GM18873 (cell line): ENCODE measurements at regions not wholly inside any gene's neighbourhood (a gene's known extent, or its start where the extent isn't known, plus 50 kb on each side); places are given as distances from the start of the nearest gene placed in this dataset.
"Not testable (repeated sequence)": the region's sequence is repeated elsewhere in the genome, so short reads cannot be mapped to it uniquely, and the experiment has no call there.

ENCODE experiments used
- ATAC-seq: cut with Tn5 transposase; IDR thresholded peaks from one replicate; pipeline ENCODE4 v1.9.1; 2021; ENCODE audit warnings: mild to moderate bottlenecking, moderate library complexity, moderate number of reproducible peaks; ENCODE audit not compliant: unreplicated experiment, low FRiP score

- ATAC-seq: no peak
Observed at GRCh38 chr14:25351269-25351668, 301.3 kb upstream of the STXBP6 start.

DNA sequence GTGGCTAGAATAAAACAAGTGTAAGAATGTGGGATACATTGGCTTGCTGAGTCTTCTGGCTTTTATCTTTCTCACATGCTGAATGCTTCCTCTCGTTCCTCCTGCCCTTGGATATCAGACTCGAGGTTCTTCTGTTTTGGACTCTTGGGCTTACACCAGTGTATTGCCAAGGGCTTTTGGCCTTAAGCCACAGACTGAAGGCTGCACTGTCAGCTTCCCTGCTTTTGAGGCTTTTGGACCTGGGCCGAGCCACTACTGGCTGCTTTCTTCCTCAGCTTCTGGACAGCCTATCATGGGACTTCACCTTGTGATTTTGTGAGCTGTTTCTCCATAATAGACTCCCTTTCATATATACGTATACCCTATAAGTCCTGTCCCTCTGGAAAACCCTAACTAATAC is 300.9 kb upstream of the STXBP6 start:
- no peak for ATAC-seq

- no peak for ATAC-seq
Observed at GRCh38 chr14:25350021-25350420, 300.1 kb upstream of the STXBP6 start.

DNA sequence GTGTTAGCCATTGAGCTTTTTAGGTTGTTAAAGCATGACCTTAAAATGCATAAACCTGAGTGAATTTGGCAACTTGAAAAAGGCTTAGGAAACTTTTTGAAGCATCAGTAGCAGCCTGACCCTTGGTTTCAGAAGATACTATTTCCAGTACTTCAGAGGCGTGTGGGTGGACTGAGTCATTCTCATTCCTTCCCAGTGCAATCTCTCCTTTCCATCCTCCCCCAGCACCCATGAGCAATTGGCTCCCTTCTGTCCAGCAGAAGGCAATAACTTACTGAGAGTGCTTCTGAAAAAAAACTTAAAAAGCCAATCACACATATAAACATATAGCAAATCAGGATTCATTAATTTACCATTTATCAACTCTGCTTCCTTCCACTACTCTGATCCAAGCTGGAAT is 299.3 kb upstream of the STXBP6 start:
- ATAC-seq: no peak

DNA sequence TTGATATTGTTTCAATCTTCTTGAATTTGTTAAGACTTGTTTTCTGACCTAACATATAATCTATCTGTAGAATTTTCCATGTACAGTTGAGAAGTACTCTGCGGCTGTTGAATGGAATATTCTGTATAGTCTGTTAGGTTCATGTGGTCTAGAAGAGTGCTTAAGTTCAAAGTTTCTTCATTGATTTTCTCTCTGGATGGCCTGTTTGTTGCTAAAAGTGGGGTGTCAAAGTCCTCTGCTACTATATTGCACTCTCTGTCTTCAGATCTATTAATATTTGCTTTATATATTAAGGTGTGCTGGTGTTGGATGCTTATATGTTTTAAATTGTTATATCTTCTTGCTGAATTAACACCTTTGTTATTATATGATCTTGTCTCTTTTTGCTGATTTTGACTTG is 290.9 kb upstream of the STXBP6 start:
- no peak for ATAC-seq

- no peak for ATAC-seq
Observed at GRCh38 chr14:25322784-25323183, 272.8 kb upstream of the STXBP6 start.

- ATAC-seq: not testable (repeated sequence)
Observed at GRCh38 chr14:25316007-25316406, 266.1 kb upstream of the STXBP6 start.

GRCh38 chr14:25308244-25308643 is 258.3 kb upstream of the STXBP6 start:
- ATAC-seq: no peak

GRCh38 chr14:25303934-25304333 is 254.0 kb upstream of the STXBP6 start:
- no peak for ATAC-seq

DNA sequence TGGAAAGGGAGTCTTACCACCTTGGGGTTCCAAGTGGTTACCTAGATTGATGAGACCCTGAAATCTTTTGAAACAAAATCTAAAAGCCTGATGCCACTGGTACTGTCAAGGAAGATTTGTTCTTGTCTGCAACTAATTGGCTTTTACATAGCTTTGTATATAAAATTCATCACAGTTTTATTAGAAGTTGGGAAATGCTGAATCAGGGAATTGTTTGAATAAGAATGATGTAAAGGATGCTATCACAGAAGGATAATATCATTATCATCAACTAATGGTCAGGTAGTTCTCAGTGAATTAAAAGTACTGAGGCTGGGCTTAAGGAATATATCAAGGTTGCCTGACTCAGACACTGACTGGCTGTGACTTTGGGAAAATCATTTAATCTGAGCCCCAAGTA is 248.3 kb upstream of the STXBP6 start:
- ATAC-seq: no peak

DNA sequence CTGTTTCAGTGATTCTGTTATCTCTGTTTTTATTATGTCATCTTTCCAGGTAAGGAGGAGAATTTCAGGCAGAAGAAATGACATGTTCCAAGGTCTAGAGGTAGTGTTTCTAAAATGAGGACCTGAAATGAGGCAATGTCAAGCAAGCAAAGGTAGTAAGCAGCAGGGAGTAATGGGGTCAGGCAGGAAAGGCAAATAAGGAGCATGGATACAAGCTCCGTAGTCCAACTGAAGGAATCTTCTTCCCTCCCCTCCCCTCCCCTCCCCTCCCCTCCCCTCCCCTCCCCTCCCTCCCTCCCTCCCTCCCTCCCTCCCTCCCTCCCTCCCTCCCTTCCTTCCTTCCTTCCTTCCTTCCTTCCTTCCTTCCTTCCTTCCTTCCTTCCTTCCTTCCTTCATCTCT is 240.2 kb upstream of the STXBP6 start:
- ATAC-seq: not testable (repeated sequence)

GRCh38 chr14:25274529-25274928 is 224.6 kb upstream of the STXBP6 start:
- ATAC-seq: no peak

DNA sequence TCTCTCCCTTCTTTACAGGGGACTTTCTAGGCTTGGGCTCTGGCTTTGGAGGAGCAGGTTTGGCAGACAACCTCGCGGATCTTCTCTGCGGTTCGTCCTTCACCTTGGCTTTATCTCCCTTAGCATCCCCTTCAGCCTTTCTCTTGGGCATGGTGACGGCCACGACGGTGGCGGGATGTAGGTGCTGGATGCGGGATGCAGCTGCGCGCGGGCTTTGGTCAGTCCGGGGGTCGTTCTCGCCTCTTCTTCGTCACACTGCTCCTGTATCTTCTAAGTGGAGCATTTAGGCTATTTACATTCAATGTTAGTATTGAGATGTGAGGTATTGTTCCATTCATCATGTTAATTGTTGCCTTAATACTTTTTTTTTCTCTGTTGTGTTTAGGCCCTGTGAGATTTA is 217.2 kb upstream of the STXBP6 start:
- ATAC-seq: no peak

DNA sequence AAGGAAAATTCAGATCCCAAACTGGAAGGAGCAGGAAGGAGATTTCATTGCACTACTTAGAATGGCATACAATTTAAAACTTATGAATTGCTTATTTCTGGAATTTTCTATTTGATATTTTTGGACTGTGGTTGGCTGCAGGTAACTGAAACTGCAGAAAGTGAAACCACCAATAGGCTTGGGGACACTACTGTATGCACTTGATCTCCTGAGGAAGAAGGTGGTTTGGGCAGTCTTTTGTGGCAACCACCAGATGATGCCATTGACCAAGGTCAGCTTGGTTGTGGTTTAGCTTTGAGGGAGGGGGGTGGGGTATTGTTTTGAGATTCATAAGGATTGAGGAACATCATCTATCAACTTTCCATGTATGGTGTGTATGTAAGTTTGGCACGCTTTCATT is 209.5 kb upstream of the STXBP6 start:
- no peak for ATAC-seq

DNA sequence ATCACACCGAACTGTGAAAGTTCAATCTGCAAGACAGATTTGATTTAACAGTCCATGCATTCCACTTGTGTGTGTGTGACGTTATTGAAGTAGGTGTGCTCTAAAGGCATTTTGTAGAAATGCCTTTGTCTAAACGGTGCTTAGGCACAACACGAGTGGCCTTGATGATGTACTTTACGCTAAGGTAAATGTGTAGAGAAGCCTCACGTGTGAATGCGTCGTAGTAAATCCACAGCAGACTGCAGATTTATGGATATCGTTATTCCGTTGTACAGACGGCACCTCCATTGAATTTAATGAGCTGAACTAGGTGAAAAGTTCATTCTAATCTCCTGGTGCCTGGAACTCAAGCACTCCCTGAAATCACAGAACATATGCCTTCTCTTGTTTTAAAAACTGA is 202.8 kb upstream of the STXBP6 start:
- ATAC-seq: no peak

- ATAC-seq: no peak
Observed at GRCh38 chr14:25250516-25250915, 200.6 kb upstream of the STXBP6 start.

DNA sequence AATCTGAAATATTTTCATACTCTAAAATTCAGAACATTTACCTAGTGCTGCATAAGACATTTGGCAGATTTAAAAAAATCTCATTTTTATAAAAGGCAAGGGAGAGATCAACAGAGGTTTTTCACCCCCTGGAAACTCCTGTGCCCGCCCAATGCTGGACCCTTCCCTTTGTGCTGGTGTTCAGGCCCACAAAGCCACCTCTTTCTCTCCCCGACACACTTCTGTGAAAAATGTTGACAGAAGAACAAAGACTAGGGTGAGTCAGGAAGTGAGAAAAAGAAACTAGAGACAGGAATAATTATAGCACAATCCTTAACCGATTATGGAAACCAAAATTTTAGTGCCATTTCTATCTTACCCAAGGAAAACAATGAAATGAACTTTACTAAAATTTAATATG is 197.7 kb upstream of the STXBP6 start:
- no peak for ATAC-seq

GRCh38 chr14:25246751-25247150 is 196.8 kb upstream of the STXBP6 start:
- ATAC-seq: no peak

- no peak for ATAC-seq
Observed at GRCh38 chr14:25239170-25239569, 189.2 kb upstream of the STXBP6 start.

GRCh38 chr14:25237845-25238244 is 187.9 kb upstream of the STXBP6 start:
- no peak for ATAC-seq

DNA sequence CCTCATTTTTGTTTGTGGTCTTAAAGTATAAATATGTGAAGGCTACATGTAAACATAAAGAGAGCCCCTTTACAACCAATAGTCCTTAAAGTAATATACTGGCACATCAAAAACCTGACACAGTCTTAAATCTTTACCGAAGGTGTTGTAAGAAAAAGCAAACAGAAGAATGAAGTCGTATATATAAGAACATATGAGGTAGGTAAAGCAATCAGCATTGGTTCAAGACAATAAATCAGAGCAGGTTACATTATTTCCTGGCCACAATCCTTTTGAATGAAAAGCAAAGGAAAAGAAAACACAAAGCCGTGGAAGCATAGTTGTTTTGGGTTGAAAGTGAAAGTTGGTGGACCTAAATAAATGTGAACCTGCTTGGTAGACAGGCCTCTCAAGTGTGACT is 183.7 kb upstream of the STXBP6 start:
- ATAC-seq: no peak

DNA sequence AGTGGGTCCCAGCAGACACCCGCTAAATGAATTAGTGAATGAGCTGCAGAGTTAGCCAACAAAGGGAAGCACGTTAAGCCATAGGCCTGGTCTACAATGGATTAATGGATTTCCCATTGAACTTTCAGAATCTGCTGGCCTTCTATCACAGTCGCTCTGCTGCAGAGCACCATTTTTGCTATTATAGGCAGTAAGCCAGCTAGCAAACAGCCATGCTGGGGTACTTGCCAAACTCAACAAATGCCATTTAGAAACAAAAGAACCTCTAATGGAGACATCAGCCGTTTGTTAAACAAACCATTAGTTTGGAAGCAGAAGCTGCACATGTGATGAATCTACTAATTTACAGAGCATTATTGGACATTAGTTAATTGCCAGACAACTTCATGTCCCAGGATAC is 181.1 kb upstream of the STXBP6 start:
- no peak for ATAC-seq

GRCh38 chr14:25226214-25226613 is 176.3 kb upstream of the STXBP6 start:
- ATAC-seq: no peak
